ENCODE measurements at regions not wholly inside any gene's neighbourhood (a gene's known extent, or its start where the extent isn't known, plus 50 kb on each side); places are given as distances from the start of the nearest gene placed in this dataset.

DNA sequence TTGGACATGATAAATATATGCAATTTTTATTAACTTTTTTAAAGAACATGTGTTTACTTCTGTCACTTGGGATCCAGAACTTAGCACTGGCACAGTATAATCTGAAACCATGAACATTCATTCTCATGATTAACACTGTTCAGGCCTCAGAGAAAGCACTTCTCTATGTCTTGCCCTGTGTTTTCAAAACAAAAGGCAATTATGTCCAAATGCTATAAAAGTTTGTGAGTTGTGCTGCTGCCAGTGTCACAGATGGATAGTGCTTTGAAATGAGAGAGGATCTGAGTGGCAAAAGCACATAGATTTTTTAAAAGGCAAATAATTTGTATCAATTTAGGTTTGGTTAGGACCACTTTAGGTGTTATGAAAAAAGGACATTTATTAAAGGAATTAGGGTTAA is 470.5 kb upstream of the FAM98A start:
- TF ChIP-seq CTCF (conservative IDR thresholded peaks at IDR 0.05; ENCODE audit: low read length) (no peak), EZH2phosphoT487 (IDR thresholded peaks at IDR 0.05; ENCODE audit: borderline replicate concordance) (no peak)
